D721Med (cell line): ENCODE measurements at regions not wholly inside any gene's neighbourhood (a gene's known extent, or its start where the extent isn't known, plus 50 kb on each side); places are given as distances from the start of the nearest gene placed in this dataset.
"Not testable (repeated sequence)": the region's sequence is repeated elsewhere in the genome, so short reads cannot be mapped to it uniquely, and the experiment has no call there.

Source experiments
- DNase-seq: peaks from one replicate; pipeline ENCODE4 v3.0.0; 2011; ENCODE audit warnings: low spot score; ENCODE audit not compliant: insufficient read length
- FAIRE-seq: peaks from 2 replicates; lab custom pipeline; 2011; peaks lifted over from hg19 to GRCh38; lab: Jason Lieb, UNC
- CTCF ChIP-seq: IDR thresholded peaks from 2 replicates; pipeline ENCODE4 v1.5.1; 2012; ENCODE audit warnings: mild to moderate bottlenecking, control low read depth; ENCODE audit not compliant: insufficient read depth; ENCODE audit errors: missing control alignments

GRCh38 chr11:90630176-90630575 lies 407.3 kb upstream of the CHORDC1 start:
- DNase-seq: no peak
- TF ChIP-seq CTCF: no peak
- FAIRE-seq: no peak

GRCh38 chr11:90629229-90629806 lies 406.5 kb upstream of the CHORDC1 start:
- DNase-seq (no peak), FAIRE-seq (no peak)
- TF ChIP-seq CTCF: no peak

- no peak for TF ChIP-seq CTCF
- DNase-seq (no peak), FAIRE-seq (no peak)
Measured at GRCh38 chr11:90614318-90614717, 391.5 kb upstream of the CHORDC1 start.

GRCh38 chr11:90613037-90613436 lies 390.2 kb upstream of the CHORDC1 start:
- not testable (repeated sequence) for FAIRE-seq, DNase-seq

GRCh38 chr11:90606721-90607120 lies 383.9 kb upstream of the CHORDC1 start:
- no peak for TF ChIP-seq CTCF
- no peak for FAIRE-seq
- DNase-seq: no peak

- DNase-seq (no peak), FAIRE-seq (no peak)
- no peak for TF ChIP-seq CTCF
Measured at GRCh38 chr11:90601261-90601660, 378.4 kb upstream of the CHORDC1 start.

GRCh38 chr11:90594658-90595057 lies 371.8 kb upstream of the CHORDC1 start:
- no peak for TF ChIP-seq CTCF
- DNase-seq (no peak), FAIRE-seq (no peak)

GRCh38 chr11:90593099-90593498 lies 370.2 kb upstream of the CHORDC1 start:
- DNase-seq: no peak
- no peak for FAIRE-seq
- no peak for TF ChIP-seq CTCF
